Amniotic epithelial cell (primary cell): ENCODE measurements at regions not wholly inside any gene's neighbourhood (a gene's known extent, or its start where the extent isn't known, plus 50 kb on each side); places are given as distances from the start of the nearest gene placed in this dataset.
"Not testable (repeated sequence)": the region's sequence is repeated elsewhere in the genome, so short reads cannot be mapped to it uniquely, and the experiment has no call there.

Experiments
- DNase-seq: peaks from one replicate; pipeline ENCODE4 v3.0.0-alpha.2; 2010; ENCODE audit warnings: low read depth

DNA sequence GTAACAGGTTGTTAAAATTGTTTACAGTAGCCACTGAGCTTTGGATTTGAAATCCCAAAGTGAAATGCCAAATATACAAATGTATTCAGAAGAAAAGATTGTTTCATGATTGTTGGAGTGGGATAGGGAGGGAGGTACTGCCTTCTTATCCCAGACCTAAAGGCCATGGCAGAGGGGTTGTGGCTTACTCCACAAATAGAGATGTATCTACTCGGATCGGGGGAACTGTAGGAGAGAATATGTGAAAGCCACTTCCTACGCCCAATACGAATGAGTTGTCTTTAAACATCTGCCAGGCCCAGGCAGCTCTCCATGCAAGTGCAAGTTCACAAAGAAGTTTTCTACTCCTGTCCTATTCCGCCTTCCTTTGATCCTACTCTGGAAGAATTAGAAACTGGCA is 150.2 kb upstream of the PRSS12 start:
- not testable (repeated sequence) for DNase-seq

DNA sequence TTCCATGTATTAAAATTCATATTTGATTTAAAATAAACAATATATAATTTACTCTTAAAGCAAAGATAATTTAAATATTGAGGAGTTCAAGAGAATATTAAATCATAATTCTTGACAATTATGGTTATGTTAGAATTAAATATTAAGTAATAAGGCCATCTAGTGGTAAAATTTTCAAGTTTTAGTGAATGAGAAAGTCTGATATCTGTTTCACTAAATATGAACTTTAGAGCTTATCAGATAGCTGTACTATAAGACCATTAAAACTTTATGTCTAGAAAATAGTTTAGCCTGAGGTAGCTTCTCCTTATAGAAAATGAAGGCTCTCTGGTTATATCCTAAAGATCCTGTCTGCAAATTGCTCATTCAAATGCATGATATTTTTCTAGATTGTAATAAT is 152.1 kb upstream of the PRSS12 start:
- peak; percentile 9 for DNase-seq

DNA sequence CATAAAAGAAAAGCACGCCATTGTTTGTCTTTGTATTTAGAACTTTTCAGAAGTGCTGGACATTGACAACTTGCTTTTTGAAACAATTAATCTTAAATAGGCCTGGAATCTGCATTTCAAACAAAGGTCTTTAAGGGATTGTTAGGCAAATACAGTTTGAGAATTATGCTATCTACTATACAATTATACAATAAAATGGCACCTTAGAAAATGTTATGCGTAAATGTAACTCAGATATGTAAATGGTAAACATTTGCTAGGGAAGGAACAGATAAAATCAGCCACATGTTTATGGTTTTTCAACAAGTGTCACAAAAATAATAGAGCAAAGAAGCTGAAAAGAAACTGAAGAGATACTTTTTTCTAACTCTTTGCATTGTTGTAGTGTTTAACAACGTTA is 152.7 kb upstream of the PRSS12 start:
- DNase-seq, result not testable (repeated sequence)

- not testable (repeated sequence) for DNase-seq
Measured at GRCh38 chr4:118512870-118513269, 160.1 kb upstream of the PRSS12 start.

DNA sequence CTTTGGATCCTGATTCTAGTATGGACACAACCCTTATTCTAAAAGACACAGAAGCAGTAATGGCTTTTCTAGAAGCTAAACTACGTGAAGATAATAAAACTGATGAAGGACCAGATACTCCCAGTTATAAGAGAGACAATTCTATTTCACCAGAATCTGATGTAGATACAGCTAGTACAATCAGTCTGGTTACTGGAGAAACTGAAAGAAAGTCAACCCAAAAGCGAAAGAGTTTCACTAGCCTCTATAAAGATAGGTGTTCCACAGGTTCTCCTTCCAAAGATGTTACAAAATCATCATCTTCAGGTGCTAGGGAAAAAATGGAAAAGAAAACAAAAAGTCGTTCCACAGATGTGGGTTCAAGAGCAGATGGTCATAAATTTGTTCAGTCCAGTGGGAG is 161.5 kb upstream of the PRSS12 start:
- DNase-seq, result not testable (repeated sequence)

- peak; percentile 33 for DNase-seq
Measured at GRCh38 chr4:118516107-118516506, 163.3 kb upstream of the PRSS12 start.

GRCh38 chr4:118530107-118530506 is 155.1 kb upstream of the METTL14 start:
- DNase-seq, result not testable (repeated sequence)

GRCh38 chr4:118531947-118532346 is 153.2 kb upstream of the METTL14 start:
- DNase-seq, result not testable (repeated sequence)

GRCh38 chr4:118535788-118536187 is 149.4 kb upstream of the METTL14 start:
- not testable (repeated sequence) for DNase-seq

DNA sequence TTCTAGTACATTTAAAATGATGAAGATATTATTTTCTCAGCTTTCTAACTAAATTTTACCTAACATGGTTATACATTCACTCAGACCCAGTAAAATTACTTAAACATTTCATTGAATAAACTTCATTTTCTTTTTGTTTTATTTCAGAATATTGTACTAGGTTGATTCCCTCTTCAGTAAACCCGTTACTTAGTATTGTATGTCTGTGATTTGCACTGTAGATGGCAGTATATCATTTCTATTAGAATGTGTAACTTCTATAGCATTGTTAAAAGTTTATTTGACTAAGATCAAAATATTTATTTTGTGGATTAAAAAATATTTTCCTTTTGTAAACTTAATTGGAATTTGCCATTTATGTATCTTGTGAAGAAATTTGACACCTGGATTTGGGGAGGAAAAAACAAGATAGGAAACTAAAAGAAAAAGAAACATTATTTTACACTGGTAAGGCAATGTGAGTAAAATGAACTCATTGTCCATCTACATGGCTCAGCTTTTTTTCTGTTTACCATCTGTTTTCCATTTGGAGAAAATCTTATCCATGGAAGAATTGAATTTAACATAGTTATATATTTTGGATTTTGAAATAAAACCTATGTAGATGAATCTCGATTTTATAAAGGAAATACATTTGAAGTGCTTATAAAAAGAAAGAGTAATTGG is 145.6 kb upstream of the METTL14 start:
- DNase-seq, result peak; percentile 25

DNA sequence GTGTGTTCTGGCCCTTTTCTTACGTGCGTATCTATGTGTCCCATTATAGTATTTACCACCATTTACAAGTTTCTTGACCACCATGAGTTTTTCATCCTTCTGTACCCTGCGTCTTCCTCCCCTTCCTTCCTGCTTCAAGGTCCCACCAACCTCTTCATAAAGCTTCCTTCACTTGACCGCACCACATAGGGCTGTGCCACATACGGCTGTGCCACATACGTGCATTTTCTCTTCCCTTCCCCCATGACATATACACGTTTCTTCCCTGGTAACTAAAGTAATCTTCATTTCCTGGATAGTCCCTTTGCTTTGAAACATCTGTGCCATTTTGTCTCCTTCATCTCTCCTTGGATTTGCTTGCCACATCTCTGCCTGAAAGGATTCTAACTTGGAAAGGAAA is 128.6 kb upstream of the METTL14 start:
- not testable (repeated sequence) for DNase-seq

DNA sequence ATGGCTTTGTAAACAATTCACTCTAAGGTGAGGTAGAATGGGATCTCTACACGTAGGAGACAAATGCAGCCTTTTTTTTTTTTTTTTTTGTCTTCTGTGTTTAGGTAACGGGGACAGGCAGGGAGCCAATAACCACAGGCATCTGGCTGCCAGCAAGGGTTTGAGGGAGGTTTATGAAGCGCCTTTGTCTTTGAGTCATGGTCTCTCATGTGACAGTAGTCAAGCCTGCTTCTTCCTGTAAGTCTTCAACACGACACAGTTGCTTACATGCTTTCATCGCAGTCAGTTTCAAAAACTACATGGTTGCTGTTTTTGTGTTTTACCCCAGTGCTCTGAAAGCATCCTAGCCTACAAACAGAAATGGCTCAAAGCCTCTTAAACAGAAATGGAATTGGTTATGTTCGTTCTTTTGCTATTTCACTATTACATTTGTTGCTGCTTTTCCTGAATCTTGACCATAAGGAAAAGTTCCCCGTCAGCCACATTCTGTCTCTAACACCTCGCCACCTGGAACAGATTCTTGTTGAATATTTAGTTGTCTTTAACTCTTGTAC is 127.8 kb upstream of the METTL14 start:
- DNase-seq, result peak; percentile 46

- not testable (repeated sequence) for DNase-seq
Measured at GRCh38 chr4:118558188-118558587, 127.0 kb upstream of the METTL14 start.

GRCh38 chr4:118561559-118561958 is 123.6 kb upstream of the METTL14 start:
- not testable (repeated sequence) for DNase-seq

DNA sequence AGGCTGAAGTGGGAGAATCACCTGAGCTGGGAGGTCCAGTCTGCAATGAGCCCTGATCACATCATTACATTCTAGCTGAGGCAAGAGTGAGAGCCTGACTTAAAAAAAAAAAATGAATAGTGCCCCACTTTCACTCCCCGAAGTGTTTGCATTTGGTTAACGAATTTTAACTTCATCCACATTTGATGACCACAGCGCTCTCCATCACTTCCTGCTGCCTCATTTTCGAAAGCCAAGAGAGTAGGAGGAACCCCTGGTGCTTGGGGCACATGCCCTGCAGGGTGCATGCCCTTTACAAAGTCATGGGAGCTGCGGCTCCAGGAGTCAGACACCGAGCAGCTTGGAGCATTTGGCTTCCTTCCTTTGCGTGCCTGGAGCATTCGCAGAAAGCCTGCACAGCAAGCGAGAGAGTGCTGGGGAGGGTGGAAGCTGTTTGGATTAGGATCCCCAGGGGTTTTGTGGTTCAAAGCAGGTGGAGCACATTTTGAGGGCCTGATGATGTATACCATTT is 119.1 kb upstream of the METTL14 start:
- DNase-seq, result not testable (repeated sequence)

- DNase-seq, result not testable (repeated sequence)
Measured at GRCh38 chr4:118572991-118573390, 112.2 kb upstream of the METTL14 start.

DNA sequence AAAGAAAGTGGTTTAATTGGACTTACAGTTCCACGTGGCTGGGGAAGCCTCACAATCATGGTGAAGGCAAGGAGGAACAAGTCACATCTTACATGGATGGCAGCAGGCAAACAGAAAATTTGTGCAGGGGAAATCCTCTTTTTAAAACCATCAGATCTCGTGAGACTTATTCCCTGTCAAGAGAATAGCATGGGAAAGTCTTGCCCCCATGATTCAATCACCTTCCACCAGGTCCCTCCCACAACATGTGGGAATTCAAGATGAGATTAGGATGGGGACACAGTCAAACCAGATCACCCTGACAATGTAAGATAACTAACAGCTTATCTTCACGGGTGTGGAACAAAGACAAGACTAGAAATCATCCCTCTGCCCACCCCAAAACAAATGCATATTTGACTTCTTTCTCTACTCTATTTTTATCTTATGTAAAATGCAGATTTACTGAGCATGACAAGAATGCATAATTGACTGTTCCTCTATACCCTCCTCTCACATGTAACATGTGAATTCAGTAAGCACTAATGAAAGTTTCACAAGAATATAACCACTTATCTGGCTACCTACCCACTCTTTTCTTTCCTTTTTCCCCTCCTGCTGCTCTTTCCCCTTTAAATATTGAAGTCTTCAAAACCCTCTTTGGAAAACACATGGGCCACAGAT is 110.8 kb upstream of the METTL14 start:
- not testable (repeated sequence) for DNase-seq

DNA sequence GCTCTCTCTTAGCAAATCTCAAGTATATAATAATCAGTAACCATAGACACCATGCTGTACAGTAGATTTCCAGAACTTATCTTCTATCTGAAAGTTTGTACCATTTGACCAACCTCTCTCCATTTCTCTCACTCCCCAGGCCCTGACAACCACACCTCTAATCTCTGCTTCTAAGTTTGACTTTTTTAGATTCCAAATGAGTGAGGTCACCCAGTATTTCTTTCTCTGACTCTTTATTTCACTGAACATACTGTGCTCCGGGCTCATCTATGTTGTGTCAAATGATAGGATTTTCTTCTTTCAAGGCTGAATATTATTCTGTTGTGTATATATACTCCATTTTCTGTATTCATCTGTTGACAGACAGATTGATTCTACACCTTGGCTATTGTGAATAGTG is 110.1 kb upstream of the METTL14 start:
- DNase-seq, result peak; percentile 53

DNA sequence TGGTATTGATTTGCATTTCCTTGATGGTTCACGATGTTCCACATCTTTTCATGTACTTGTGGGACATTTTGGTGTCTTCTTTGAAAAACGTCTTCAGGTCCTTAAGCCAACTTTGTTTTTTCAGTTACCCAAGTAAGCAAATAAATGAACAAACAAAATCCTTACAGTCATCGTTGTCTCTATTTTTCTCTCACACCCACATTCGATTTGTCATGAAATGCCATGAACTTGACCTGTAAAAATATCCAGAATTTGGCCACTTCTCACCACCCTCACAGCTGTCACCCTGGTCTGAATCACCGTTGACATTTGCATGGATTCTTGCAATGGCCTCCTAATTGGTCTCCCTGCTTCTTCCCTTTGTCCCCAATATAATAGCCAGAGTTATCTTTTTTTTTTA is 109.5 kb upstream of the METTL14 start:
- not testable (repeated sequence) for DNase-seq

- not testable (repeated sequence) for DNase-seq
Measured at GRCh38 chr4:118576709-118577219, 108.4 kb upstream of the METTL14 start.

- DNase-seq, result no peak
Measured at GRCh38 chr4:118585015-118585414, 100.2 kb upstream of the METTL14 start.

DNA sequence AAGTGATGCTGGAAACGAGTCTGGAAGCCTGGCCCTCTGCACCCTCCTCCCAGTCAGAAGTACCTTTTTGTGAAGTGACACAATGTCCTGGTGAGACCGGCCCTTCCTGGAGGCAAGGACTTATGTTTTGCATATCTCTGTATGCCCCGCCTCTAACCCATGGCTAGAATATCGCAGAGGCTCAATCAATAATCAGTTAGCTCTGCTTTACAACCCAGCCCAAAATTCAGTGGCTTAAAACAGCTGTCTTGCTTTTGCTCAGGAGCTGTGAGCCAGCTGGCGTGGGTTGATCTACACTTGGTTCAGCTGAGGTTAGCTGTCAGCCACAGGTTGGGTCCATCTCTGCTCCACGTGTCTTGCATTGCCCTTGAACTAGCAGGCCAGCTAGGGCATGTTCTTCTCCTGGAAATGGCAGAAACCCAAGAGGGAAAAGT is 98.8 kb upstream of the METTL14 start:
- DNase-seq, result no peak
